ENCODE measurements at regions not wholly inside any gene's neighbourhood (a gene's known extent, or its start where the extent isn't known, plus 50 kb on each side); places are given as distances from the start of the nearest gene placed in this dataset.

DNA sequence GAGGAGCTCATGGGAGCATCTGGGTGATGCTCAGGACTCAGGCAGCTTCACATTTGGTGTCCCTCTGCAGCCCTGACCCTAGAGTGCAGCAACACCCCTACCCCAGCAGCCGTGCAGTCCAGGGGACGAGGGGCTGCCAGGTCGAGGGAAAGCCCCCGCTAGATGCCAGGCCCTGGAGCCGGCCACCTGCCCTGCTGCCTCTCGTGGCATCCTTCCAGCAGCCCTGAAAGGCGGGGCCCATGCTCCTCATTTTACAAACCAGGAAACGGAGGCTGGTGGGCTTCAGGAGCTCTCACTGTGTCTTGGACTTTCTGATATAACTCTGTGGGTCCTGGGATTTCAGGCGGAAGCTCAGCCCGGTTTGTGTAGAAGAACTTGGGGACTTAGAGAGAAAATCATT, 120.5 kb upstream of the WNT4 start:
- TF ChIP-seq CTCF (IDR thresholded peaks at IDR 0.05): no peak
- intact Hi-C loops (cut with DNase I): no loop called here
- H3K27ac ChIP-seq: no peak overlapping the region
- no peak overlapping the region for H3K4me3 ChIP-seq
- H3K27me3 ChIP-seq: peaks cover 0 to 79% (median 67%) of the 10 kb centered on the region in 7 donors
- DNase-seq (no peak), ATAC-seq (no peak)
- 65 to 67% methylated on average over 10 of the region's 10 CpGs for WGBS, 2 donors
- no peaks in the 10 kb centered on the region for H3K4me1 ChIP-seq
- no peaks in the 10 kb centered on the region for H3K36me3 ChIP-seq
- no peaks in the 10 kb centered on the region for H3K9me3 ChIP-seq

DNA sequence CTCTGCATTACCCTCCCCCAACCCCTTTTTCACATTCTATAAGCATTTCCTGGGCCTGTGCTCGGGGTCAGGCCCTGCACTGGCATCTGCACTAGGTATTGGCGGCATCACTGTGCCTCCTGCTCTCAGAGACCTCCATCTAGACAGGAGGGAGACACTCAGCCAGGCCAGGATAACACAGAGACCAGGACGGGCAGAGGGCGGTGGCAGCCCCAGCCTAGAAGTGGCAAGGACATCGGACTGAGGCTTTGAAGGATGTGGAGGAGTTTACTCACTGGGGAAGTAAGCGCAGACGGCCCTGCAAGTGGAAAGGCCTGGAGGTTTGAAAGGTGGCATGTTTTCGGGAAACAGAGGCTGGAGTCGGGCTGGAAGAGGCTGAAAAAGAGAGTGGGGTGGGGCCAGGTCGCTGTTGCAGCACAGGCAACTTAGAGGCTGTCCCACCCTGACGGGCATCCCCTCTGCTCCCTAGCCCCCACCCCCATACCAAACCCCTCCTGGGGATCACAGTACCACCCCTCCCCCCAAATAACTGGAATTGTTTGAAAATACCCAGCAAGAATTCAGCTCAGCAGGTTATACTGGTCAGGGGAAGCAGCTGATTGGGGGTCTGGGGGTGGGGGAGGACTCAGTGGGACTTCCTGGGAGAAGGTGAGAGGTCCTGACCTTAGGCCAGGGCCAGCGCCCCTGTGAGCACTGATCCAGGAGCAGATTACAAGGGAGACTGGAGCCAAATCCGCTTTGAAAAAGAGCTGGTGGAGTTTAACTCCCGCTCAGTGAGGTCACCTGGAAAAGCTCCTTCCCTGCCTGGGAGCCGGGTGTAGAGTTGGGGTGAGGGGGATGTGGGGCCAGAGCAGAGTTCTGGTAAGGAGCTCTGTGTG, 121.8 kb upstream of the WNT4 start:
- Histone ChIP-seq H3K9me3 (no peaks in the 10 kb centered on the region), H3K4me1 (no peaks in the 10 kb centered on the region), H3K27me3 (peaks cover 0 to 79% (median 63%) of the 10 kb centered on the region in 7 donors), H3K36me3 (no peaks in the 10 kb centered on the region), H3K27ac (no peak overlapping the region), H3K4me3 (no peak overlapping the region)
- DNase-seq (no peak), ATAC-seq (no peak)
- no peak for TF ChIP-seq CTCF (IDR thresholded peaks at IDR 0.05)
- WGBS, 2 donors: 58 to 62% methylated on average over 15 of the region's 15 CpGs
- intact Hi-C loops (cut with DNase I): no loop called here

- H3K27ac ChIP-seq: no peak overlapping the region
- ATAC-seq: no peak
- intact Hi-C loops (cut with DNase I): no loop called here
- peaks cover 0 to 83% (median 60%) of the 10 kb centered on the region in 7 donors for H3K27me3 ChIP-seq
- no peaks in the 10 kb centered on the region for H3K36me3 ChIP-seq
- no peak for DNase-seq
- H3K4me3 ChIP-seq: no peak overlapping the region
- WGBS, 2 donors: 39 to 43% methylated on average over 6 of the region's 6 CpGs
- H3K9me3 ChIP-seq: no peaks in the 10 kb centered on the region
- H3K4me1 ChIP-seq: no peaks in the 10 kb centered on the region
- no peak for TF ChIP-seq CTCF (IDR thresholded peaks at IDR 0.05)
These were observed 123.2 kb upstream of the WNT4 start for GRCh38 chr1:22266141-22266540.

GRCh38 chr1:22267413-22268175, 124.7 kb upstream of the WNT4 start:
- 69 to 71% methylated on average over 21 to 22 of the region's 22 CpGs for WGBS, 2 donors
- TF ChIP-seq CTCF (IDR thresholded peaks at IDR 0.05): no peak
- intact Hi-C loops (cut with DNase I): no loop called here
- no peak overlapping the region for H3K27ac ChIP-seq
- H3K9me3 ChIP-seq: no peaks in the 10 kb centered on the region
- DNase-seq (no peak), ATAC-seq (no peak)
- no peak overlapping the region for H3K4me3 ChIP-seq
- H3K27me3 ChIP-seq: peaks cover 0 to 69% (median 50%) of the 10 kb centered on the region in 7 donors
- H3K36me3 ChIP-seq: no peaks in the 10 kb centered on the region
- no peaks in the 10 kb centered on the region for H3K4me1 ChIP-seq
